ENCODE measurements at regions not wholly inside any gene's neighbourhood (a gene's known extent, or its start where the extent isn't known, plus 50 kb on each side); places are given as distances from the start of the nearest gene placed in this dataset.

GRCh38 chr10:88115968-88116367 is 252.5 kb downstream of the PTEN start:
- no peak for TF ChIP-seq POLR2A (IDR thresholded peaks at IDR 0.05; ENCODE audit: low read length)
- no peak for TF ChIP-seq GATA1 (IDR thresholded peaks at IDR 0.05; ENCODE audit: low read depth, low read length)

Data from erythroblast (primary cell).